ENCODE measurements at regions not wholly inside any gene's neighbourhood (a gene's known extent, or its start where the extent isn't known, plus 50 kb on each side); places are given as distances from the start of the nearest gene placed in this dataset.

DNA sequence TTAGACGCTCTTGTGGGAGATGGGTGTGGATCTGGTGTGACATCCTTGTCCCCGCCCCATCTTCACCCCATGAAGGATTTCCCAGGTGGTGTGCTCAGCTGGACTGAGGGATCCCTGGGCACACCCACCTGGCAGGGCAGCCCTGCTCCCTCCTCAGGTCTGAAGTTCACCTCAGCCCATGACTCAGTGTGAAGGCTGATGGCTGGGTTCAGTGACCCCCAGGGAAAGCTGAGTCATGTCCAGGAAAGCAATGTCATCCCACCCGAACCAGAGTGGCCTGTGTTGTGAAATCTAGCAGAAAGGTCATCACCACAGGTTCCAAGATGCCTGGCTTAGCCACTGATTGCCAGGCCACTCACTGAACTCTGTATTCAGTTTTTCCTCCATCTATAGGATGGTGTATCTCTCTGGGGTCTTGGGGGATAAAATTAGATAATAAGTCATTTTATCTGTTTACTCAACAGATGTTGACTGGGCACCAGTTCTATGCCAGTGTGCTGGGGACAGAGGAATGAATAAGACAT, 97.7 kb upstream of the JUN start:
- Mint-ChIP-seq H3K9me3 (ENCODE audit: low read depth, unreplicated experiment) (no peaks in the 10 kb centered on the region), H3K27me3 (ENCODE audit: unreplicated experiment) (no peaks in the 10 kb centered on the region), H3K4me1 (ENCODE audit: low read depth, unreplicated experiment) (peaks cover 60% of the 10 kb centered on the region), H3K4me3 (ENCODE audit: low read depth, unreplicated experiment) (no peak overlapping the region), H3K27ac (ENCODE audit: unreplicated experiment) (peak overlapping the region; percentile 94), H3K36me3 (ENCODE audit: insufficient read depth, unreplicated experiment) (peaks cover 27% of the 10 kb centered on the region)
- intact Hi-C loops (cut with micrococcal nuclease; ENCODE audit: unreplicated experiment) = loop anchor here (5.0 kb wide), 1 partner anchor 816 kb away; no protein-coding TSS in a partner anchor
- CTCF ChIA-PET = interaction anchor here (1.7 kb wide), 1 partner anchor 15 kb away, joined by 3 read pairs; no protein-coding TSS in a partner anchor
- peak; percentile 79 for DNase-seq
- TF ChIP-seq, protein P1, sequence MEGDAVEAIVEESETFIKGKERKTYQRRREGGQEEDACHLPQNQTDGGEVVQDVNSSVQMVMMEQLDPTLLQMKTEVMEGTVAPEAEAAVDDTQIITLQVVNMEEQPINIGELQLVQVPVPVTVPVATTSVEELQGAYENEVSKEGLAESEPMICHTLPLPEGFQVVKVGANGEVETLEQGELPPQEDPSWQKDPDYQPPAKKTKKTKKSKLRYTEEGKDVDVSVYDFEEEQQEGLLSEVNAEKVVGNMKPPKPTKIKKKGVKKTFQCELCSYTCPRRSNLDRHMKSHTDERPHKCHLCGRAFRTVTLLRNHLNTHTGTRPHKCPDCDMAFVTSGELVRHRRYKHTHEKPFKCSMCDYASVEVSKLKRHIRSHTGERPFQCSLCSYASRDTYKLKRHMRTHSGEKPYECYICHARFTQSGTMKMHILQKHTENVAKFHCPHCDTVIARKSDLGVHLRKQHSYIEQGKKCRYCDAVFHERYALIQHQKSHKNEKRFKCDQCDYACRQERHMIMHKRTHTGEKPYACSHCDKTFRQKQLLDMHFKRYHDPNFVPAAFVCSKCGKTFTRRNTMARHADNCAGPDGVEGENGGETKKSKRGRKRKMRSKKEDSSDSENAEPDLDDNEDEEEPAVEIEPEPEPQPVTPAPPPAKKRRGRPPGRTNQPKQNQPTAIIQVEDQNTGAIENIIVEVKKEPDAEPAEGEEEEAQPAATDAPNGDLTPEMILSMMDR (IDR thresholded peaks at IDR 0.05; ENCODE audit: unreplicated experiment) = no peak
- BruUV-seq (replicated peaks) = no TSS peak

DNA sequence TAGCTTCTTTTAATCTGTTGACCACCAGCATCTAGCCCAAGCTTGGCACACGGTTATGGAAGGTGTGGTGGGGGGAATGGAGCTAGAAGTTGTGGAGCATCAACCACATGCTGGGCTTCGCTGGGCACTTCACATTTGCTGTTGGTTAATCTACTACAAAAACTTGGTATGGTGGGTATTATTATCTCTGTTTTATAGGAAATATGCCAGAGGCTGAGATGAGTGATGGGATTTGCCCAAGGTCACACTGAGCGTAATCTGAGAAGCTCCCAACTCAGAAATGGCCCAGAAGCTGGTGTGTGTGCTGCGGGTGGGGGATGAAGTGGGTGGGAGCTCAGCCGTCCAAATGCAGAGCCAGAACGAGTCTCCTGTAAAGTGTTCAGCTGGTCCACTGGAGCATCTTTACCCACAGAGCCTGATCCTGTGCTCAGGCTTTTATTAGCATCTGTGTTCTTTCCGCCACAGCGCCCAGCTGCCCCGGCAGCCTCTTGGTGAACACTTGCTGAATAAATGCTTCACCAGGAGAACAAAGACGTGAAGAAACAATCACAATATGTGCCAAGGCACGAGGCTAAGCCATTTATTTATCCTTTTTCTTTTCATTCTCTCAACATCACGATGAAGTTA, 98.6 kb upstream of the JUN start:
- BruUV-seq (replicated peaks) = no TSS peak
- intact Hi-C loops (cut with micrococcal nuclease; ENCODE audit: unreplicated experiment) = loop anchor here (2.0 to 5.0 kb wide), 3 partner anchors 50 to 815 kb away; partner anchors contain the start of gene FGGY
- Mint-ChIP-seq H3K4me3 (ENCODE audit: low read depth, unreplicated experiment) (no peak overlapping the region), H3K27me3 (ENCODE audit: unreplicated experiment) (no peaks in the 10 kb centered on the region), H3K36me3 (ENCODE audit: insufficient read depth, unreplicated experiment) (peaks cover 27% of the 10 kb centered on the region), H3K4me1 (ENCODE audit: low read depth, unreplicated experiment) (peaks cover 69% of the 10 kb centered on the region), H3K9me3 (ENCODE audit: low read depth, unreplicated experiment) (no peaks in the 10 kb centered on the region), H3K27ac (ENCODE audit: unreplicated experiment) (peak overlapping the region; percentile 94)
- CTCF ChIA-PET = interaction anchor here (1.1 to 1.7 kb wide), 2 partner anchors 14 to 21 kb away, joined by 3 to 5 read pairs; no protein-coding TSS in a partner anchor
- no peak for DNase-seq
- TF ChIP-seq, protein P1 (IDR thresholded peaks at IDR 0.05; ENCODE audit: unreplicated experiment) = no peak

DNA sequence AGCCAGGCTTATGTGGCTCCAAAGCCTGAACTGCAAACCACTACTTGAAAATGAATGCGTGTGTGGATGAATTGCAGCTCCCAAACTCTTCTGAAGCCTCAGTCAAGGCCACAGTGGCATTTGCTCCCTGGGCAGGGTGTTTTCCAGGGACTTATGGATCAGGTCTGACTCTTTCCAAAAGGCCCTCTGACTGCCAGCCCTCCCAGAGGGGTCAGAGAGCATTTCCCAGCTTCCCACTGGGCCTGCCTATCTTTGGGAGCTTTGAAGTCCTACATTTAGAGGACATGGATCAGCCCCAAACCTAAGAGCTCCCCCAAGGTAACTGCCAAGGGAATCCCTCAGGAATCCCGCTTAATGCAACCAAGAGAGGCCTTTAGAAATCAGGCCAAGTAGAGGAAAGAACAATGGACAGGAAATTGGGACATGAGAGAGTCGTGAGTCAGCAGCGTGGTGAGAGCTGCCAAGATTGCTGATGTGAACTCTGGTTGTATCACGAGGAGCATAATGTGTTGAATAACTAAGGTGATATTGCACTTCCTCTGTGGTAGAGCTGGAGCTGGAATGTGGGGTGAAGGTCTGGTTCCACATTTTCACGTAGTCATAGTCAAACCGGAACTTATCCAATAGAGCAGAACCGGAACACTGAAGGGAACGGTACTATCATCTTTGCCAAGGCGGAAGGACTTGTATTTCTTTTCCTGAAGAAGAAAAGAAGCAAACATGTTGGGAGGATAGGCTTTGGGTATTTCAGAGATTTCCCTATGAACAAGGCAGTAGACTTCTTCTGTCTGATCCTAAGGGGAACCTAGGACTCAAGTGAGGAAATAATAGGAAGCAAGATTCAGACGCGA, 99.4 kb upstream of the JUN start:
- TSS peak; percentile 80 for BruUV-seq (replicated peaks)

More for the DNA sequence above, 99.4 kb upstream of the JUN start:
- Mint-ChIP-seq H3K4me1 (ENCODE audit: low read depth, unreplicated experiment) (peaks cover 72% of the 10 kb centered on the region), H3K36me3 (ENCODE audit: insufficient read depth, unreplicated experiment) (peaks cover 27% of the 10 kb centered on the region), H3K27ac (ENCODE audit: unreplicated experiment) (peak overlapping the region; percentile 94), H3K27me3 (ENCODE audit: unreplicated experiment) (no peaks in the 10 kb centered on the region), H3K9me3 (ENCODE audit: low read depth, unreplicated experiment) (no peaks in the 10 kb centered on the region), H3K4me3 (ENCODE audit: low read depth, unreplicated experiment) (peak overlapping the region; percentile 37)
- CTCF ChIA-PET = interaction anchor here (0.9 to 2.5 kb wide), 5 partner anchors 8 to 67 kb away, joined by 5 to 9 read pairs (median 5); no protein-coding TSS in a partner anchor
- intact Hi-C loops (cut with micrococcal nuclease; ENCODE audit: unreplicated experiment) = loop anchor here (1.0 to 5.0 kb wide), 4 partner anchors 50 to 814 kb away; partner anchors contain the start of gene FGGY
- peak; percentile 74 for DNase-seq
- TF ChIP-seq, protein P1 (IDR thresholded peaks at IDR 0.05; ENCODE audit: unreplicated experiment) = no peak

All from Calu3 (cell line).